ENCODE measurements at regions not wholly inside any gene's neighbourhood (a gene's known extent, or its start where the extent isn't known, plus 50 kb on each side); places are given as distances from the start of the nearest gene placed in this dataset.

DNA sequence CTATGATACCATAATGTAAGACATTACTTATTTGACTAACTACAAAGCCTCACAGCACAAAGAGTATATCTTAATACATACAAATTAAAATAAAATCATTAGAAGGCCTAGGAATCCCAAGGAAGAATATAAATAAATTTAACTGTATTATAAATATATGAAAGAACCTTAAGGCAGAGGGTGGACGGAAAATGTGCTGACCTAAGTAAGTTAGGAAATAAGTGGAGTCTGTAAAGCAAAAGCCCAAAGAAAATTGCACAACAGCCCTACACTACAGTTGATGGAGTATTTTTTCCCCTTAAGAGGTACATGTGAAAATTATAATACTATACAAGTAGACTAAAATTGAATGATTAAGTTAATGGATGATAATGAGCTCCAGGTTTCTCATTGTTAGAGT, 710.1 kb downstream of the NR4A2 start:
- DNase-seq (ENCODE audit: low read depth in 2 of 2), result no peak
- H2AFZ ChIP-seq (ENCODE audit: low read length), result no peak overlapping the region
- no peaks in the 10 kb centered on the region for H3K27me3 ChIP-seq (ENCODE audit: control insufficient read depth, insufficient read depth, low read length)
- H3K9me3 ChIP-seq (ENCODE audit: control insufficient read depth, insufficient read depth, low read depth, low read length), result no peaks in the 10 kb centered on the region
- no peak overlapping the region for H3K4me3 ChIP-seq (replicated peaks in 1 of 4; ENCODE audit: control extremely low read depth in 1 of 4, insufficient read depth in 1 of 4, low read depth in 3 of 4, low read length in 4 of 4)
- H4K20me1 ChIP-seq (ENCODE audit: control insufficient read depth, extremely low read depth, insufficient read depth, low read length), result no peaks in the 10 kb centered on the region
- no peak overlapping the region for H3K27ac ChIP-seq (ENCODE audit: insufficient read depth, low read length)
- TF ChIP-seq EZH2 (IDR thresholded peaks at IDR 0.05; ENCODE audit: low read length, missing control alignments), result no peak
- TF ChIP-seq, protein P1, sequence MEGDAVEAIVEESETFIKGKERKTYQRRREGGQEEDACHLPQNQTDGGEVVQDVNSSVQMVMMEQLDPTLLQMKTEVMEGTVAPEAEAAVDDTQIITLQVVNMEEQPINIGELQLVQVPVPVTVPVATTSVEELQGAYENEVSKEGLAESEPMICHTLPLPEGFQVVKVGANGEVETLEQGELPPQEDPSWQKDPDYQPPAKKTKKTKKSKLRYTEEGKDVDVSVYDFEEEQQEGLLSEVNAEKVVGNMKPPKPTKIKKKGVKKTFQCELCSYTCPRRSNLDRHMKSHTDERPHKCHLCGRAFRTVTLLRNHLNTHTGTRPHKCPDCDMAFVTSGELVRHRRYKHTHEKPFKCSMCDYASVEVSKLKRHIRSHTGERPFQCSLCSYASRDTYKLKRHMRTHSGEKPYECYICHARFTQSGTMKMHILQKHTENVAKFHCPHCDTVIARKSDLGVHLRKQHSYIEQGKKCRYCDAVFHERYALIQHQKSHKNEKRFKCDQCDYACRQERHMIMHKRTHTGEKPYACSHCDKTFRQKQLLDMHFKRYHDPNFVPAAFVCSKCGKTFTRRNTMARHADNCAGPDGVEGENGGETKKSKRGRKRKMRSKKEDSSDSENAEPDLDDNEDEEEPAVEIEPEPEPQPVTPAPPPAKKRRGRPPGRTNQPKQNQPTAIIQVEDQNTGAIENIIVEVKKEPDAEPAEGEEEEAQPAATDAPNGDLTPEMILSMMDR (conservative IDR thresholded peaks at IDR 0.05 in 1 of 2, IDR thresholded peaks at IDR 0.05 in 1 of 2; ENCODE audit: low read depth in 1 of 2, low read length in 2 of 2), result no peak
- H3K4me2 ChIP-seq (ENCODE audit: extremely low read depth, insufficient read depth, low read length), result no peak overlapping the region
- H3K4me1 ChIP-seq (ENCODE audit: control insufficient read depth, extremely low read depth, insufficient read depth, low read length), result no peaks in the 10 kb centered on the region
- no peaks in the 10 kb centered on the region for H3K36me3 ChIP-seq (ENCODE audit: control insufficient read depth, insufficient read depth, low read length)
- no peaks in the 10 kb centered on the region for H3K79me2 ChIP-seq (ENCODE audit: control insufficient read depth, insufficient read depth, low read length)
- H3K9ac ChIP-seq (ENCODE audit: insufficient read depth, low read length), result no peak overlapping the region

GRCh38 chr2:155600914-155601760, 731.4 kb downstream of the NR4A2 start:
- TF ChIP-seq EZH2 (IDR thresholded peaks at IDR 0.05; ENCODE audit: low read length, missing control alignments), result no peak
- TF ChIP-seq, protein P1 (conservative IDR thresholded peaks at IDR 0.05 in 1 of 2, IDR thresholded peaks at IDR 0.05 in 1 of 2; ENCODE audit: low read depth in 1 of 2, low read length in 2 of 2), result no peak
- H3K27me3 ChIP-seq (ENCODE audit: control insufficient read depth, insufficient read depth, low read length), result no peaks in the 10 kb centered on the region
- no peak overlapping the region for H2AFZ ChIP-seq (ENCODE audit: low read length)
- no peaks in the 10 kb centered on the region for H3K36me3 ChIP-seq (ENCODE audit: control insufficient read depth, insufficient read depth, low read length)
- H3K79me2 ChIP-seq (ENCODE audit: control insufficient read depth, insufficient read depth, low read length), result no peaks in the 10 kb centered on the region
- no peaks in the 10 kb centered on the region for H3K9me3 ChIP-seq (ENCODE audit: control insufficient read depth, insufficient read depth, low read depth, low read length)
- H3K4me2 ChIP-seq (ENCODE audit: extremely low read depth, insufficient read depth, low read length), result no peak overlapping the region
- H3K4me1 ChIP-seq (ENCODE audit: control insufficient read depth, extremely low read depth, insufficient read depth, low read length), result no peaks in the 10 kb centered on the region
- H3K27ac ChIP-seq (ENCODE audit: insufficient read depth, low read length), result no peak overlapping the region
- no peaks in the 10 kb centered on the region for H4K20me1 ChIP-seq (ENCODE audit: control insufficient read depth, extremely low read depth, insufficient read depth, low read length)
- H3K4me3 ChIP-seq (replicated peaks in 1 of 4; ENCODE audit: control extremely low read depth in 1 of 4, insufficient read depth in 1 of 4, low read depth in 3 of 4, low read length in 4 of 4), result no peak overlapping the region
- no peak overlapping the region for H3K9ac ChIP-seq (ENCODE audit: insufficient read depth, low read length)
- no peak for DNase-seq (ENCODE audit: low read depth in 2 of 2)

GRCh38 chr2:155600296-155600695, 732.2 kb downstream of the NR4A2 start:
- Histone ChIP-seq H3K4me2 (ENCODE audit: extremely low read depth, insufficient read depth, low read length) (no peak overlapping the region), H3K27ac (ENCODE audit: insufficient read depth, low read length) (no peak overlapping the region), H3K9ac (ENCODE audit: insufficient read depth, low read length) (no peak overlapping the region), H3K9me3 (ENCODE audit: control insufficient read depth, insufficient read depth, low read depth, low read length) (no peaks in the 10 kb centered on the region), H3K4me3 (replicated peaks in 1 of 4; ENCODE audit: control extremely low read depth in 1 of 4, insufficient read depth in 1 of 4, low read depth in 3 of 4, low read length in 4 of 4) (no peak overlapping the region), H3K4me1 (ENCODE audit: control insufficient read depth, extremely low read depth, insufficient read depth, low read length) (no peaks in the 10 kb centered on the region), H3K36me3 (ENCODE audit: control insufficient read depth, insufficient read depth, low read length) (no peaks in the 10 kb centered on the region), H3K27me3 (ENCODE audit: control insufficient read depth, insufficient read depth, low read length) (no peaks in the 10 kb centered on the region), H3K79me2 (ENCODE audit: control insufficient read depth, insufficient read depth, low read length) (no peaks in the 10 kb centered on the region), H4K20me1 (ENCODE audit: control insufficient read depth, extremely low read depth, insufficient read depth, low read length) (no peaks in the 10 kb centered on the region), H2AFZ (ENCODE audit: low read length) (no peak overlapping the region)
- no peak for DNase-seq (ENCODE audit: low read depth in 2 of 2)
- TF ChIP-seq EZH2 (IDR thresholded peaks at IDR 0.05; ENCODE audit: low read length, missing control alignments), result no peak
- TF ChIP-seq, protein P1 (conservative IDR thresholded peaks at IDR 0.05 in 1 of 2, IDR thresholded peaks at IDR 0.05 in 1 of 2; ENCODE audit: low read depth in 1 of 2, low read length in 2 of 2), result no peak

Measured in fibroblast of lung (primary cell).